ENCODE measurements at regions not wholly inside any gene's neighbourhood (a gene's known extent, or its start where the extent isn't known, plus 50 kb on each side); places are given as distances from the start of the nearest gene placed in this dataset.

DNA sequence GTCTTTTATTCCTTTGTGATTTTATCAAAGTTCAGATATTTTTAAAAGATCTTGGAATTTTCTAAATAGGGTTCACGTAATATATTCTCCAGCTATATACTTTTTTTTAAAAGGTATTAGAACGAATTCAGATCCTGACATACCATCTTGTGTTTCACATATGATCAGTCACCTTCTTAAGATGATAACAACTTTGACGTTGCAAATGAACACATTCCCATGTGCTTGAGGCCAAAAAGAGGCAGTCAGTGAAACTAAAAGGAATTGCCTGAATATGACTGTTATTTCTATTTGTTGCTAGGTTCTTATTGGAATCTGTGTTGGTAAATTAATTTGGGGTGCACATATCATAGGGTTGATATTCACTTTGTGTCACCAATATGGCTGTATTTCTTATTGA lies 310.1 kb downstream of the MDFIC start:
- no peak for DNase-seq
- Histone ChIP-seq H3K4me1 (replicated peaks; ENCODE audit: insufficient read depth) (peaks cover 23% of the 10 kb centered on the region), H3F3A (ENCODE audit: insufficient read depth, low read depth) (peaks cover 12% of the 10 kb centered on the region), H3K9me2 (ENCODE audit: insufficient read depth) (no peaks in the 10 kb centered on the region), H3K4me2 (no peak overlapping the region), H3K9me3 (ENCODE audit: insufficient read depth, low read depth) (peaks cover 13% of the 10 kb centered on the region; the same call in 1 of the 2 replicates), H3K79me2 (ENCODE audit: low read depth) (no peaks in the 10 kb centered on the region), H3K27ac (no peak overlapping the region), H3K4me3 (no peak overlapping the region), H2AFZ (no peak overlapping the region), H4K20me1 (ENCODE audit: insufficient read depth) (no peaks in the 10 kb centered on the region), H3K27me3 (ENCODE audit: insufficient read depth, low read depth) (no peaks in the 10 kb centered on the region), H3K36me3 (ENCODE audit: low read depth) (no peaks in the 10 kb centered on the region)
- no TSS peak for BruUV-seq (replicated peaks)
- ChIA-PET CTCF (no interaction called here), POLR2A (ENCODE audit: unreplicated experiment) (interaction anchor here (0.5 kb wide), 1 partner anchor 1233 kb away, joined by 3 read pairs; no protein-coding TSS in a partner anchor)
- intact Hi-C loops (cut with micrococcal nuclease; ENCODE audit: unreplicated experiment): loop anchor here (5.0 to 10.0 kb wide), 3 partner anchors 145 to 307 kb away; partner anchors contain the start of gene MDFIC
- no peak for TF ChIP-seq EZH2 (IDR thresholded peaks at IDR 0.05; ENCODE audit: low read depth)
- TF ChIP-seq, protein P1, sequence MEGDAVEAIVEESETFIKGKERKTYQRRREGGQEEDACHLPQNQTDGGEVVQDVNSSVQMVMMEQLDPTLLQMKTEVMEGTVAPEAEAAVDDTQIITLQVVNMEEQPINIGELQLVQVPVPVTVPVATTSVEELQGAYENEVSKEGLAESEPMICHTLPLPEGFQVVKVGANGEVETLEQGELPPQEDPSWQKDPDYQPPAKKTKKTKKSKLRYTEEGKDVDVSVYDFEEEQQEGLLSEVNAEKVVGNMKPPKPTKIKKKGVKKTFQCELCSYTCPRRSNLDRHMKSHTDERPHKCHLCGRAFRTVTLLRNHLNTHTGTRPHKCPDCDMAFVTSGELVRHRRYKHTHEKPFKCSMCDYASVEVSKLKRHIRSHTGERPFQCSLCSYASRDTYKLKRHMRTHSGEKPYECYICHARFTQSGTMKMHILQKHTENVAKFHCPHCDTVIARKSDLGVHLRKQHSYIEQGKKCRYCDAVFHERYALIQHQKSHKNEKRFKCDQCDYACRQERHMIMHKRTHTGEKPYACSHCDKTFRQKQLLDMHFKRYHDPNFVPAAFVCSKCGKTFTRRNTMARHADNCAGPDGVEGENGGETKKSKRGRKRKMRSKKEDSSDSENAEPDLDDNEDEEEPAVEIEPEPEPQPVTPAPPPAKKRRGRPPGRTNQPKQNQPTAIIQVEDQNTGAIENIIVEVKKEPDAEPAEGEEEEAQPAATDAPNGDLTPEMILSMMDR (conservative IDR thresholded peaks at IDR 0.05): no peak

DNA sequence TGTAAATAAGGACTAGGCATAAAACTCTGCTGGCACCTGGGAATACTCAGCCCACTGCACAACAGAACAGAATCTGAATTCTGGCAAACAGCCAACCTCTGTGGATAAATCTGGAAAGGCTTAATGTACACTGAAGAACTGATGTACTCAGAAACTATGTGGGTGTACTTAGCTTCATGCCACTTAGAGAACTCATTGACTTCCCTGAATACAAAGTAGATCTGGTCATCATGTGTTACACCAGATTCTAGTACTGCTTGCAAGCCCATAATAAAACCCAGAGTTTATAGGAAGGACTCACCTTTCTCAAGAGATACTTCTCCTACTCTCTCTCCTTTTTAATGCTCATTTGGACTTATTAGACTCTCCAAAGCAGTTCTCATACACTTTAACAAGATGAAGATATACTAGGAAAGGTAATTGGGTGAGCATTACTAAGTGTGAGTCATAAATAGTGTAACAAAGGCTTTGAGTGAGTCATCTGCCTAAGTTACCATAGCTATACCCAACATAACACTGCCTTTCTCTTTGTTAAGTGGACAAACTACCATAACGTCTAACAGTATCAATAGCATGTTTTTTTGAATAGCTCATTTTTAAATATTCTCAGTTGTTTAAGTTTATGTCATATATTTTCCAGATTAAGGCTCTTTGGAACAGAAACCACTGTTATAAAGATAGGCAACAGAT lies 309.1 kb downstream of the MDFIC start:
- TF ChIP-seq EZH2 (IDR thresholded peaks at IDR 0.05; ENCODE audit: low read depth): no peak
- TF ChIP-seq, protein P1 (conservative IDR thresholded peaks at IDR 0.05): no peak
- Histone ChIP-seq H3F3A (ENCODE audit: insufficient read depth, low read depth) (peaks cover 12% of the 10 kb centered on the region), H3K9me3 (ENCODE audit: insufficient read depth, low read depth) (peaks cover 13% of the 10 kb centered on the region; the same call in 1 of the 2 replicates), H3K36me3 (ENCODE audit: low read depth) (no peaks in the 10 kb centered on the region), H3K4me2 (peak overlapping the region; percentile 49), H3K27ac (peak overlapping the region; percentile 80), H3K27me3 (ENCODE audit: insufficient read depth, low read depth) (no peaks in the 10 kb centered on the region), H3K9me2 (ENCODE audit: insufficient read depth) (no peaks in the 10 kb centered on the region), H4K20me1 (ENCODE audit: insufficient read depth) (no peaks in the 10 kb centered on the region), H3K4me1 (replicated peaks; ENCODE audit: insufficient read depth) (peaks cover 23% of the 10 kb centered on the region), H3K79me2 (ENCODE audit: low read depth) (no peaks in the 10 kb centered on the region), H3K4me3 (no peak overlapping the region), H2AFZ (no peak overlapping the region)
- POLR2A ChIA-PET (ENCODE audit: unreplicated experiment): interaction anchor here (0.5 to 0.6 kb wide), 3 partner anchors 142 to 524 kb away, joined by 3 to 4 read pairs (median 3); no protein-coding TSS in a partner anchor
- CTCF ChIA-PET: interaction anchor here (1.0 kb wide), 1 partner anchor 411 kb away, joined by 3 read pairs; no protein-coding TSS in a partner anchor
- DNase-seq: peak; percentile 50 to 93
- TSS peak; percentile 69 for BruUV-seq (replicated peaks)
- intact Hi-C loops (cut with micrococcal nuclease; ENCODE audit: unreplicated experiment): loop anchor here (1.0 to 10.0 kb wide), 4 partner anchors 85 to 306 kb away; partner anchors contain the start of gene MDFIC

DNA sequence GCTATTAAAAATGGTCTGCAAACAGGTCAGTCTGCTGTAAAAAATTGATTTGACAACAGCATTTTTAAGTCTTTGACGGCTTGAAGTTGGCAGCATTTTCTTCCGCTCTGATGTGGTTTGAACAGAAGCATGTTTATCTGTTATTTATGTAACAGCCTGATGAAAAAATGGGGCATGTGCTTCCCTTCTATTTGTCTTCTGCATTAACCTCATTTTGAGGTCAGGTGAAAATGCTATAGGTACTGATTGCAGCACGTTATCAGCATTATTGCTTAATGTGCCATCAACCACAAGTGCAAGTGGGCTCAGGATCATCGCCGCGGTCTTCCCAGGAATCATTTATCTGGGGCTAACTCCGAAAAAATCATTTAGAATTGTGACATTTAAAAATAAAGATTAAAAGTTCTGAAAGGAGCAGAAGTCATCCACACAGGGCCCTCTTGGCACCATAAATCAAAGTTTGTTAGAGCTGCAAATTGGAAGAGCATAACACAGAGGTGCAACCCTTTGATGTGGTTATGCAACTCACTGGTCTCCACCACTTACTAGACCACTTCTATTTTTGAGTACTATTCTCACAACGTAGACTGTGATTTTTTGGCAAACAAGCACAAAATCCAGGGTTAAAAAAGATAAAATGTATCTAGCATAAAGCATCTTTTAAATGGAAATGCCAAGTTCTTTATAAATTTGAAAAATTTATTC lies 307.7 kb downstream of the MDFIC start:
- H3K27ac ChIP-seq: peak overlapping the region; percentile 80
- TF ChIP-seq, protein P1 (conservative IDR thresholded peaks at IDR 0.05): no peak
- no peak for TF ChIP-seq EZH2 (IDR thresholded peaks at IDR 0.05; ENCODE audit: low read depth)
- peaks cover 23% of the 10 kb centered on the region for H3K4me1 ChIP-seq (replicated peaks; ENCODE audit: insufficient read depth)
- no peak overlapping the region for H2AFZ ChIP-seq
- CTCF ChIA-PET: no interaction called here
- H3K9me2 ChIP-seq (ENCODE audit: insufficient read depth): no peaks in the 10 kb centered on the region
- DNase-seq: no peak
- no TSS peak for BruUV-seq (replicated peaks)
- peaks cover 13% of the 10 kb centered on the region; the same call in 1 of the 2 replicates for H3K9me3 ChIP-seq (ENCODE audit: insufficient read depth, low read depth)
- no peaks in the 10 kb centered on the region for H3K79me2 ChIP-seq (ENCODE audit: low read depth)
- peaks cover 12% of the 10 kb centered on the region for H3F3A ChIP-seq (ENCODE audit: insufficient read depth, low read depth)
- H3K36me3 ChIP-seq (ENCODE audit: low read depth): no peaks in the 10 kb centered on the region
- no peaks in the 10 kb centered on the region for H3K27me3 ChIP-seq (ENCODE audit: insufficient read depth, low read depth)
- no peak overlapping the region for H3K4me2 ChIP-seq
- H4K20me1 ChIP-seq (ENCODE audit: insufficient read depth): no peaks in the 10 kb centered on the region
- POLR2A ChIA-PET (ENCODE audit: unreplicated experiment): no interaction called here
- intact Hi-C loops (cut with micrococcal nuclease; ENCODE audit: unreplicated experiment): loop anchor here (5.0 to 10.0 kb wide), 3 partner anchors 142 to 305 kb away; partner anchors contain the start of gene MDFIC
- H3K4me3 ChIP-seq: no peak overlapping the region

Data from PC-9 (cell line).